ENCODE measurements at regions not wholly inside any gene's neighbourhood (a gene's known extent, or its start where the extent isn't known, plus 50 kb on each side); places are given as distances from the start of the nearest gene placed in this dataset.

- Histone ChIP-seq H3K9me3 (ENCODE audit: control insufficient read depth, low read length) (no peaks in the 10 kb centered on the region), H3K4me3 (ENCODE audit: insufficient read depth, low read depth, low read length) (no peak overlapping the region), H3K27ac (ENCODE audit: insufficient read depth, low read depth, low read length, poor library complexity, severe bottlenecking) (no peak overlapping the region), H3K36me3 (ENCODE audit: control insufficient read depth, insufficient read depth, low read length) (no peaks in the 10 kb centered on the region), H3K27me3 (ENCODE audit: control insufficient read depth, insufficient read depth, low read length, poor library complexity, severe bottlenecking) (no peaks in the 10 kb centered on the region), H3K4me1 (ENCODE audit: control insufficient read depth, insufficient read depth, low read length) (no peaks in the 10 kb centered on the region)
- WGBS, 2 experiments: 92 to 100% methylated on average over 2 of the region's 3 CpGs
Measured at GRCh38 chr21:15172963-15173362, 108.2 kb upstream of the NRIP1 start.

GRCh38 chr21:15174923-15175322, 110.1 kb upstream of the NRIP1 start:
- 96% methylated on average over 3 of the region's 3 CpGs for WGBS, 2 experiments
- H3K36me3 ChIP-seq (ENCODE audit: control insufficient read depth, insufficient read depth, low read length): no peaks in the 10 kb centered on the region

GRCh38 chr21:15182731-15183130, 117.9 kb upstream of the NRIP1 start:
- Histone ChIP-seq H3K9me3 (ENCODE audit: control insufficient read depth, low read length) (no peaks in the 10 kb centered on the region), H3K4me1 (ENCODE audit: control insufficient read depth, insufficient read depth, low read length) (no peaks in the 10 kb centered on the region), H3K27me3 (ENCODE audit: control insufficient read depth, insufficient read depth, low read length, poor library complexity, severe bottlenecking) (no peaks in the 10 kb centered on the region), H3K4me3 (ENCODE audit: insufficient read depth, low read depth, low read length) (no peak overlapping the region), H3K27ac (ENCODE audit: insufficient read depth, low read depth, low read length, poor library complexity, severe bottlenecking) (no peak overlapping the region), H3K36me3 (ENCODE audit: control insufficient read depth, insufficient read depth, low read length) (no peaks in the 10 kb centered on the region)
- WGBS, 2 experiments: 92 to 97% methylated on average over 4 of the region's 4 CpGs

More at GRCh38 chr21:15174923-15175322, 110.1 kb upstream of the NRIP1 start:
- Histone ChIP-seq H3K27ac (ENCODE audit: insufficient read depth, low read depth, low read length, poor library complexity, severe bottlenecking) (no peak overlapping the region), H3K4me1 (ENCODE audit: control insufficient read depth, insufficient read depth, low read length) (no peaks in the 10 kb centered on the region), H3K4me3 (ENCODE audit: insufficient read depth, low read depth, low read length) (no peak overlapping the region), H3K27me3 (ENCODE audit: control insufficient read depth, insufficient read depth, low read length, poor library complexity, severe bottlenecking) (no peaks in the 10 kb centered on the region), H3K9me3 (ENCODE audit: control insufficient read depth, low read length) (no peaks in the 10 kb centered on the region)

- Histone ChIP-seq H3K9me3 (ENCODE audit: control insufficient read depth, low read length) (no peaks in the 10 kb centered on the region), H3K36me3 (ENCODE audit: control insufficient read depth, insufficient read depth, low read length) (no peaks in the 10 kb centered on the region), H3K4me1 (ENCODE audit: control insufficient read depth, insufficient read depth, low read length) (no peaks in the 10 kb centered on the region), H3K4me3 (ENCODE audit: insufficient read depth, low read depth, low read length) (no peak overlapping the region), H3K27me3 (ENCODE audit: control insufficient read depth, insufficient read depth, low read length, poor library complexity, severe bottlenecking) (no peaks in the 10 kb centered on the region), H3K27ac (ENCODE audit: insufficient read depth, low read depth, low read length, poor library complexity, severe bottlenecking) (no peak overlapping the region)
- 89 to 90% methylated on average over 5 of the region's 5 CpGs for WGBS, 2 experiments
Measured at GRCh38 chr21:15183813-15184257, 119.0 kb upstream of the NRIP1 start.

GRCh38 chr21:15190412-15190811, 125.6 kb upstream of the NRIP1 start:
- Histone ChIP-seq H3K9me3 (ENCODE audit: control insufficient read depth, low read length) (no peaks in the 10 kb centered on the region), H3K4me1 (ENCODE audit: control insufficient read depth, insufficient read depth, low read length) (no peaks in the 10 kb centered on the region), H3K36me3 (ENCODE audit: control insufficient read depth, insufficient read depth, low read length) (no peaks in the 10 kb centered on the region), H3K27ac (ENCODE audit: insufficient read depth, low read depth, low read length, poor library complexity, severe bottlenecking) (no peak overlapping the region), H3K27me3 (ENCODE audit: control insufficient read depth, insufficient read depth, low read length, poor library complexity, severe bottlenecking) (no peaks in the 10 kb centered on the region), H3K4me3 (ENCODE audit: insufficient read depth, low read depth, low read length) (no peak overlapping the region)
- 96 to 100% methylated on average over 2 to 3 of the region's 3 CpGs for WGBS, 2 experiments

GRCh38 chr21:15190837-15191236, 126.0 kb upstream of the NRIP1 start:
- Histone ChIP-seq H3K4me1 (ENCODE audit: control insufficient read depth, insufficient read depth, low read length) (no peaks in the 10 kb centered on the region), H3K36me3 (ENCODE audit: control insufficient read depth, insufficient read depth, low read length) (no peaks in the 10 kb centered on the region), H3K27ac (ENCODE audit: insufficient read depth, low read depth, low read length, poor library complexity, severe bottlenecking) (no peak overlapping the region), H3K4me3 (ENCODE audit: insufficient read depth, low read depth, low read length) (no peak overlapping the region), H3K9me3 (ENCODE audit: control insufficient read depth, low read length) (no peaks in the 10 kb centered on the region), H3K27me3 (ENCODE audit: control insufficient read depth, insufficient read depth, low read length, poor library complexity, severe bottlenecking) (no peaks in the 10 kb centered on the region)
- 88 to 92% methylated on average over 3 to 5 of the region's 5 CpGs for WGBS, 2 experiments

- H3K4me3 ChIP-seq (ENCODE audit: insufficient read depth, low read depth, low read length): no peak overlapping the region
- H3K27ac ChIP-seq (ENCODE audit: insufficient read depth, low read depth, low read length, poor library complexity, severe bottlenecking): no peak overlapping the region
- no peaks in the 10 kb centered on the region for H3K9me3 ChIP-seq (ENCODE audit: control insufficient read depth, low read length)
- WGBS, 2 experiments: 100% methylated on average over 2 of the region's 5 CpGs; no CpG with 5 or more reads in 1 of the 2 experiments
- no peaks in the 10 kb centered on the region for H3K36me3 ChIP-seq (ENCODE audit: control insufficient read depth, insufficient read depth, low read length)
- H3K4me1 ChIP-seq (ENCODE audit: control insufficient read depth, insufficient read depth, low read length): no peaks in the 10 kb centered on the region
- no peaks in the 10 kb centered on the region for H3K27me3 ChIP-seq (ENCODE audit: control insufficient read depth, insufficient read depth, low read length, poor library complexity, severe bottlenecking)
Measured at GRCh38 chr21:15191342-15191741, 126.5 kb upstream of the NRIP1 start.

GRCh38 chr21:15192243-15192642, 127.4 kb upstream of the NRIP1 start:
- H3K4me3 ChIP-seq (ENCODE audit: insufficient read depth, low read depth, low read length): no peak overlapping the region
- 92% methylated on average over 3 of the region's 3 CpGs for WGBS, 2 experiments
- H3K9me3 ChIP-seq (ENCODE audit: control insufficient read depth, low read length): no peaks in the 10 kb centered on the region
- no peaks in the 10 kb centered on the region for H3K36me3 ChIP-seq (ENCODE audit: control insufficient read depth, insufficient read depth, low read length)
- H3K4me1 ChIP-seq (ENCODE audit: control insufficient read depth, insufficient read depth, low read length): no peaks in the 10 kb centered on the region
- no peaks in the 10 kb centered on the region for H3K27me3 ChIP-seq (ENCODE audit: control insufficient read depth, insufficient read depth, low read length, poor library complexity, severe bottlenecking)
- H3K27ac ChIP-seq (ENCODE audit: insufficient read depth, low read depth, low read length, poor library complexity, severe bottlenecking): no peak overlapping the region

- 91 to 100% methylated on average over 3 of the region's 3 CpGs for WGBS, 2 experiments
- Histone ChIP-seq H3K27ac (ENCODE audit: insufficient read depth, low read depth, low read length, poor library complexity, severe bottlenecking) (no peak overlapping the region), H3K27me3 (ENCODE audit: control insufficient read depth, insufficient read depth, low read length, poor library complexity, severe bottlenecking) (no peaks in the 10 kb centered on the region), H3K4me3 (ENCODE audit: insufficient read depth, low read depth, low read length) (no peak overlapping the region), H3K9me3 (ENCODE audit: control insufficient read depth, low read length) (no peaks in the 10 kb centered on the region), H3K36me3 (ENCODE audit: control insufficient read depth, insufficient read depth, low read length) (no peaks in the 10 kb centered on the region), H3K4me1 (ENCODE audit: control insufficient read depth, insufficient read depth, low read length) (no peaks in the 10 kb centered on the region)
Measured at GRCh38 chr21:15193937-15194336, 129.1 kb upstream of the NRIP1 start.

- H3K27ac ChIP-seq (ENCODE audit: insufficient read depth, low read depth, low read length, poor library complexity, severe bottlenecking): no peak overlapping the region
- H3K36me3 ChIP-seq (ENCODE audit: control insufficient read depth, insufficient read depth, low read length): no peaks in the 10 kb centered on the region
- H3K9me3 ChIP-seq (ENCODE audit: control insufficient read depth, low read length): no peaks in the 10 kb centered on the region
- no peak overlapping the region for H3K4me3 ChIP-seq (ENCODE audit: insufficient read depth, low read depth, low read length)
- 92 to 100% methylated on average over 2 of the region's 2 CpGs for WGBS, 2 experiments
- peaks cover 7% of the 10 kb centered on the region for H3K4me1 ChIP-seq (ENCODE audit: control insufficient read depth, insufficient read depth, low read length)
- no peaks in the 10 kb centered on the region for H3K27me3 ChIP-seq (ENCODE audit: control insufficient read depth, insufficient read depth, low read length, poor library complexity, severe bottlenecking)
Measured at GRCh38 chr21:15195104-15195503, 130.3 kb upstream of the NRIP1 start.

GRCh38 chr21:15195768-15196167, 131.0 kb upstream of the NRIP1 start:
- Histone ChIP-seq H3K27me3 (ENCODE audit: control insufficient read depth, insufficient read depth, low read length, poor library complexity, severe bottlenecking) (no peaks in the 10 kb centered on the region), H3K27ac (ENCODE audit: insufficient read depth, low read depth, low read length, poor library complexity, severe bottlenecking) (no peak overlapping the region), H3K4me1 (ENCODE audit: control insufficient read depth, insufficient read depth, low read length) (peaks cover 12% of the 10 kb centered on the region), H3K4me3 (ENCODE audit: insufficient read depth, low read depth, low read length) (no peak overlapping the region), H3K36me3 (ENCODE audit: control insufficient read depth, insufficient read depth, low read length) (no peaks in the 10 kb centered on the region), H3K9me3 (ENCODE audit: control insufficient read depth, low read length) (no peaks in the 10 kb centered on the region)
- 92 to 100% methylated on average over 1 of the region's 1 CpG for WGBS, 2 experiments
